GM12874 (cell line): ENCODE measurements at regions not wholly inside any gene's neighbourhood (a gene's known extent, or its start where the extent isn't known, plus 50 kb on each side); places are given as distances from the start of the nearest gene placed in this dataset.

Source experiments
- TF ChIP-seq, protein P1 (sequence below): IDR thresholded peaks from 2 replicates; pipeline ENCODE4 v1.5.1; 2011; ENCODE audit warnings: low read depth, mild to moderate bottlenecking, control low read depth, low read length, moderate library complexity; ENCODE audit not compliant: insufficient read depth

DNA sequence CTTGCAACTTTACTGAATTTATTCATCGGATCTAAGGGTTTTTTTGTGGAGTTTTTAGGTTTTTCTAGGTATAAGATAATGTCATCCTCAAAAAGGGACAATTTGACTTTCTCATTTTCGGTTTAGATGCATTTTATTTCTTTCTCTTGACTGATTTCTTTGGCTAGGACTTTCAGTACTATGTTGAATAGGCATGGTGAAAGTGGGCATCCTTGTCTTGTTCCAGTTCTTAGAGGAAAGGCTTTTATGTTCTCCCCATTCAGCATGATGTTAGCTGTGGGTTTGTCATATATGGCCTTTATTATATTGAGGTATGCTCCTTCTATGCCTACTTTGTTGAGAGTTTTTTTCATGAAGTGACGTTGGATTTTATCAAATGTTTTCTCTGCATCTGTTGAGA is 106.7 kb downstream of the FAM43A start:
- TF ChIP-seq, protein P1, sequence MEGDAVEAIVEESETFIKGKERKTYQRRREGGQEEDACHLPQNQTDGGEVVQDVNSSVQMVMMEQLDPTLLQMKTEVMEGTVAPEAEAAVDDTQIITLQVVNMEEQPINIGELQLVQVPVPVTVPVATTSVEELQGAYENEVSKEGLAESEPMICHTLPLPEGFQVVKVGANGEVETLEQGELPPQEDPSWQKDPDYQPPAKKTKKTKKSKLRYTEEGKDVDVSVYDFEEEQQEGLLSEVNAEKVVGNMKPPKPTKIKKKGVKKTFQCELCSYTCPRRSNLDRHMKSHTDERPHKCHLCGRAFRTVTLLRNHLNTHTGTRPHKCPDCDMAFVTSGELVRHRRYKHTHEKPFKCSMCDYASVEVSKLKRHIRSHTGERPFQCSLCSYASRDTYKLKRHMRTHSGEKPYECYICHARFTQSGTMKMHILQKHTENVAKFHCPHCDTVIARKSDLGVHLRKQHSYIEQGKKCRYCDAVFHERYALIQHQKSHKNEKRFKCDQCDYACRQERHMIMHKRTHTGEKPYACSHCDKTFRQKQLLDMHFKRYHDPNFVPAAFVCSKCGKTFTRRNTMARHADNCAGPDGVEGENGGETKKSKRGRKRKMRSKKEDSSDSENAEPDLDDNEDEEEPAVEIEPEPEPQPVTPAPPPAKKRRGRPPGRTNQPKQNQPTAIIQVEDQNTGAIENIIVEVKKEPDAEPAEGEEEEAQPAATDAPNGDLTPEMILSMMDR, result no peak

DNA sequence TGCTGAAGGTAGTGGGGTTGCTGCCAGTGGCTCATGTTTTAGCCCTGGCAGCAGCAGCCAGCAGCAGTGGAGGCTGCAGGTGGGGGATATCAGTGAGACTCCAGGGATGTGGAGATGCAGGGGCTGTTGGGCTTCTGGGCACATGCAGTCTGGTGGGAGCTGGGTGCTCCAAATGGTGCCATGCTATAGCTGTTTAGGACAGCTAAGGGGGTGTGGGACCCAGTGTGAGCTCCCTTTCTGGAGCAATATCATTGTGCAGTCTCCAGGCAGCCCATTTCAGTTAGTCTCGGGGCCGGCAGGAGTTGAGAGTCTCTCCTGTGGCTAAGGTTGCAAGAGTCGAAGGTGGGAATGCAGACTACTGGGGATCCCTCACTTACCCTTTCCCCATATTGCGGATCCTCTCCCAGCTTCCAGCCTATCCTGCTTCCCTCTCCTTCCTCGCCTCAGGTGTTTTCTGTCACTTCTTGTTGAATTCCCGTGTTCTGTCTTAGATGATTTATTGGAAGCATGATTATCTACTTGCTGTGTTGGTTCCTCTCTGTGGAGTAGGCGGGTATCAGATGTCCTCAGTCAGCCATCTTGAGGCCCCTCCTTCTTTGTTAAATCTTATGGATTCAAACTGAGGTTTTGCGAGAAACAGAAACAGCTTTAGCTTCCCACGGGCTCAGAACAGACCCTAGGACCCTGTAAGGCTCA is 112.0 kb downstream of the FAM43A start:
- TF ChIP-seq, protein P1, result no peak

DNA sequence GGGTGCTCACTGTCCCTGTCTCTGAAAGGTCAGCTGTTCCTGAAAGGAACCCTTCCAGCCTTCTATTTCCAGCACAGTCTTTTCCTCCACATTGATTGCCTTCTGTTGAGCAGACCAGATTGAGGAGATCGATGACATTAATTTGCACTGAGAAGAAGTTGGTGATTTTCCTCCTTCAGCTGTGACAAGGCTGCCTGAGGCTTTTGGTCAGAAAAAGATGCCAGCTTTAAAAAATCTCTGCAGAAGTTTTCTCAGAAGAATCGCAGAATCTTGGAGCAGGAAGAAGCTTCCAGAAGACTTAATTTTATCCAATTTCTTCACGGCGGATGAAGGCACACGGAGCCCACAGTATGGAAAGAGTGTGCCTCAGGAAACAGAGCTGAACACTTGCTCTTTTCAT is 112.8 kb downstream of the FAM43A start:
- TF ChIP-seq, protein P1, result no peak

DNA sequence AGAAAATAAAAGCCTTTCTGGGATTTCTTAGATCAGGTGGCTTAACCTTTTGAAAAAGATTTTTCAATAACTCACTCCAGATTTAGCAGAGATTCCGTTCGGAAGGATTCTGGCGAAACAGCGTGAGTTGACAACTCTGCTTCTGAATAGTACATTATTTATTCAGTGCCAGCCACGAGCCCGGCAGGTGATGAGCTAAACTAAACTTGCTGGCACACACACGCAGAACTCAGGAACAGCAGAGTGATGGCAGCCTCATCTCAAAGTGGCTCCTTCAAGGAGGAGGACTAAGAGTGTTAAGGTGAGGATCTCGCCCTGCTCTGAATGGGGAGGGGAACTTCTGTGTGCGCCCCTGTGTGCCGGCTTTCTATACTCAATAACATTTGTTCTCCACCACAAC is 114.3 kb downstream of the FAM43A start:
- TF ChIP-seq, protein P1, result no peak

DNA sequence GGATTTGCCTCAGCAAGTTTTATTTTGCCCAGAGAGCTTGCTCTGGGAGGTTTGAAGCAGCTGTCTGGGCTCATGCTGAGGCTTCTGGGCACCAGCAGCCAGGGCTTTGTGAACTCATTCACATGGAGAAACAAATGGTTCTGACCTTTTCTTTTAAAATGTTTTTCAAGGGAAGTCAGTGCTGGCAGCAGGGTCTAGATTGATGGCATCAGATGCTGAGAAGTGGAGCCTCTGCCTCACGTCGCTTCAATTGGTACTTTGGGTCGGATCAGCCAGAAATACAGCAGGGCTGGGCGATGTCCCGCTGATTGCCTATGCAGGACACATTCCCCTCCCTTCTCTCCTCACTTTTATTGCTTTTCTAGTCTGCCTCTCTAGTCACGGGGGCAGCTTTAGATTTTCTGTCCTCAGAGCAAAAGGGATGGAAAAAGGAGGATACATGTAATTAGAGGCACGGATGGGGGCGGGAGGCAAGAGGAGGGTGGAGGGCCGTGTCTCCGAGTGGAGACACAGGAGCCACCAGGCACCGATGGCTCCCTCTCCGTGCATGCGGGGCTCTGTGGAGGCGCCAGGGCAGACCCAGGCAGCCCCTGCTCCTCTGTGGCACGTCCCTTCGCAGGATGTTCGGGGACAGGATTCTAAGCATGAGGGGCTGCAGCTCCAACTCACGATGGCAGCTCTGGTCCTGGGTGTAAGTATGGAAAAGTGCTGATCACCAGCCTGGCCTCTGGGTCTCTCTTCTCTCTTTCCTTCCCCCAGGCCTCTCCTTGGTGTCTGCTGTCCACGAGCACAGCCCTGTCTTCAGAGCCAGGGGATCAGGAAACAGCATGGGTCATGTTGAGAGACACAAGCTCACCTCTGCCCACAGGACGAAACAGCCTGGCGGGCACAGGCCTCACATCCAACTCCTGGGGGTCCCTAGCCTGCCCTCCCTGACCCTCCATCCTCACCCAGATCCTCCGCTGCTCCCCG is 116.1 kb downstream of the FAM43A start:
- TF ChIP-seq, protein P1, result no peak

DNA sequence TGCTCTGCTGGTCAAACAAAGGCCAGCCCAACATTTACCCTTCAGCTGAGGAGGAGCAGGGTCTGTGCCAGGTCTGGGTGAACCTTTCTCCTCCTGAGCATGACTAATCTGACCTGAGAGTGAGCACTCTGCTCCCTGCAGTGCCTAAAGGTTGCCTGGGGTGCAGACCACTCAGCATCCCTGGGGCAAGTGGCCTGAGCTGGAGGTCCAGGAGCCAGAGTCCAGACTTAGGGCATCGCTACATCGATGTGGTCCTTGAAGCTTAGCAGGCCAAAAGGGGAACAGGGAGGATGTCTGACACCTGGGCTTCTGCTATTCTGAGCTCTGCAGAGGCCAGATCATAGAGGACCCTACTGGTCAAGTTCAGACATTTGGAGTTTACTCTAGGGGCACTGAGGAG is 119.1 kb downstream of the FAM43A start:
- TF ChIP-seq, protein P1, result no peak

DNA sequence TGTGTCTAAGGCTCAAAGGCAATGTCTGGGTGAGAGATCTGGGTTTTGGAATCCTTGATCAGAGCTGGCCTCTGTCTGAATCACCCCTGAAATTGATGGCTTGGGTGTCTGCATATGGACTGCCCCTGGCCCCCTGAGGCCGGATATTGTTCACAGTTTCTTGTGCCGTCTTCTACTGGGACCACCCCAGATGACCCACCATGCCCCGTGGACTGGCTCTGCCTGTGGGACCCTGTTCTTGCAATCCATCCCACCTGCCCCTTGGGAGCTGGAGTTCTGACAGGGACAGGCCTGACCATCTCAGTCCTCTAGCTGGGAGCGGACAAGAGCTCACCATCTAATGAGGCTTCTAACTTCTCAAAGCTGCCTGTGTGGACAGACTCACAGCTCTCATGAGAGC is 119.9 kb downstream of the FAM43A start:
- TF ChIP-seq, protein P1, result no peak
